Skin epidermis (tissue), 12 donors: ENCODE measurements at regions not wholly inside any gene's neighbourhood (a gene's known extent, or its start where the extent isn't known, plus 50 kb on each side); places are given as distances from the start of the nearest gene placed in this dataset.

Experiments
- H3K27ac ChIP-seq, 21 experiments: fragments of 200-600 bp; sonication (generic) in 11 of 21; one replicate each; pipeline ENCODE4 v1.5.0; 2020; ENCODE audit warnings: mild to moderate bottlenecking in 3 of 21, inconsistent platforms in 2 of 21, moderate library complexity in 2 of 21
- H3K4me3 ChIP-seq, 7 experiments: fragments of 200-600 bp; sonication (generic) in 2 of 7; one replicate each; pipeline ENCODE4 v1.5.0; 2020; ENCODE audit warnings: inconsistent platforms in 2 of 7, mild to moderate bottlenecking in 2 of 7, moderate library complexity in 1 of 7

- Histone ChIP-seq H3K4me3 (no peak overlapping the region), H3K27ac (no peak overlapping the region)
Measured at GRCh38 chr1:208500375-208500774, 256.2 kb upstream of the PLXNA2 start.

GRCh38 chr1:208501542-208501941 is 257.4 kb upstream of the PLXNA2 start:
- Histone ChIP-seq H3K27ac (no peak overlapping the region), H3K4me3 (no peak overlapping the region)

- no peak overlapping the region for H3K27ac ChIP-seq
- no peak overlapping the region for H3K4me3 ChIP-seq
Measured at GRCh38 chr1:208503787-208504186, 259.6 kb upstream of the PLXNA2 start.

GRCh38 chr1:208506812-208507211 is 262.6 kb upstream of the PLXNA2 start:
- H3K27ac ChIP-seq = no peak overlapping the region
- H3K4me3 ChIP-seq = no peak overlapping the region

GRCh38 chr1:208509072-208509471 is 264.9 kb upstream of the PLXNA2 start:
- H3K27ac ChIP-seq = no peak overlapping the region
- no peak overlapping the region for H3K4me3 ChIP-seq

GRCh38 chr1:208510192-208510952 is 266.2 kb upstream of the PLXNA2 start:
- H3K4me3 ChIP-seq = no peak overlapping the region

GRCh38 chr1:208511242-208511860 is 267.2 kb upstream of the PLXNA2 start:
- no peak overlapping the region for H3K27ac ChIP-seq
- no peak overlapping the region for H3K4me3 ChIP-seq

More at GRCh38 chr1:208510192-208510952, 266.2 kb upstream of the PLXNA2 start:
- H3K27ac ChIP-seq = peak overlapping the region in 1 of 21 experiments; percentile 16

GRCh38 chr1:208513799-208514198 is 269.6 kb upstream of the PLXNA2 start:
- H3K27ac ChIP-seq = no peak overlapping the region
- no peak overlapping the region for H3K4me3 ChIP-seq

- H3K4me3 ChIP-seq = no peak overlapping the region
- H3K27ac ChIP-seq = no peak overlapping the region
Measured at GRCh38 chr1:208515129-208515528, 270.9 kb upstream of the PLXNA2 start.

- H3K4me3 ChIP-seq = no peak overlapping the region
Measured at GRCh38 chr1:208516780-208517179, 272.6 kb upstream of the PLXNA2 start.

GRCh38 chr1:208520438-208521099 is 276.4 kb upstream of the PLXNA2 start:
- Histone ChIP-seq H3K4me3 (no peak overlapping the region), H3K27ac (no peak overlapping the region)

More at GRCh38 chr1:208516780-208517179, 272.6 kb upstream of the PLXNA2 start:
- no peak overlapping the region for H3K27ac ChIP-seq

GRCh38 chr1:208521534-208521933 is 277.4 kb upstream of the PLXNA2 start:
- no peak overlapping the region for H3K4me3 ChIP-seq
- no peak overlapping the region for H3K27ac ChIP-seq

GRCh38 chr1:208523007-208523406 is 278.8 kb upstream of the PLXNA2 start:
- H3K27ac ChIP-seq = no peak overlapping the region
- H3K4me3 ChIP-seq = no peak overlapping the region

GRCh38 chr1:208524376-208524775 is 280.2 kb upstream of the PLXNA2 start:
- Histone ChIP-seq H3K27ac (no peak overlapping the region), H3K4me3 (no peak overlapping the region)

- no peak overlapping the region for H3K4me3 ChIP-seq
- H3K27ac ChIP-seq = no peak overlapping the region
Measured at GRCh38 chr1:208524925-208525324, 280.7 kb upstream of the PLXNA2 start.

- H3K4me3 ChIP-seq = no peak overlapping the region
- H3K27ac ChIP-seq = no peak overlapping the region
Measured at GRCh38 chr1:208525417-208525816, 281.2 kb upstream of the PLXNA2 start.

- no peak overlapping the region for H3K27ac ChIP-seq
Measured at GRCh38 chr1:208526613-208527125, 282.5 kb upstream of the PLXNA2 start.

GRCh38 chr1:208527156-208527555 is 283.0 kb upstream of the PLXNA2 start:
- Histone ChIP-seq H3K27ac (no peak overlapping the region), H3K4me3 (no peak overlapping the region)

More at GRCh38 chr1:208526613-208527125, 282.5 kb upstream of the PLXNA2 start:
- H3K4me3 ChIP-seq = no peak overlapping the region

GRCh38 chr1:208528578-208529240 is 284.5 kb upstream of the PLXNA2 start:
- Histone ChIP-seq H3K27ac (no peak overlapping the region), H3K4me3 (no peak overlapping the region)
